GM19193 (cell line): ENCODE measurements at regions not wholly inside any gene's neighbourhood (a gene's known extent, or its start where the extent isn't known, plus 50 kb on each side); places are given as distances from the start of the nearest gene placed in this dataset.

Experiments used
- POLR2A ChIP-seq: IDR thresholded peaks from 4 replicates; pipeline ENCODE4 v1.6.1; 2011; ENCODE audit not compliant: insufficient read depth, insufficient read length; ENCODE audit errors: extremely low read depth

DNA sequence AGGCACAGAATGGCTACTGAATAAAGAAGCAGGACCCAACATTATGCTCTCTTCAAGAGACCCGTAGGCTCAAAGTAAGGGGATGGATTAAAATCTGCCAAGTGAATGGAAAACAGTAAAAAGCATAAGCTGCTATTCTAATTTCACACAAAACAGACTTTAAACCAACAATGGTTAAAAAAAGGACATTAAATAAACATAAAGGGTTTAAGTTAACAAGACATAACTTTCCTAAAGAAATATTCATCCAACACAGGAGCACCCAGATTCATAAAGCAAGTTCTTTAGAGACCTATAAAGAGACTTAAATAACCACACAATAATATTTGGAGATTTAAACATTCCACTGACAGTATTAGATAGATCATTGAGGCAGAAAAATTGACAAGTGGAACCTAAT lies 624.5 kb downstream of the RFPL4B start:
- no peak for TF ChIP-seq POLR2A

- no peak for TF ChIP-seq POLR2A
Observed at GRCh38 chr6:112979830-112980229, 632.7 kb downstream of the RFPL4B start.

- no peak for TF ChIP-seq POLR2A
Observed at GRCh38 chr6:112980676-112981075, 633.5 kb downstream of the RFPL4B start.

DNA sequence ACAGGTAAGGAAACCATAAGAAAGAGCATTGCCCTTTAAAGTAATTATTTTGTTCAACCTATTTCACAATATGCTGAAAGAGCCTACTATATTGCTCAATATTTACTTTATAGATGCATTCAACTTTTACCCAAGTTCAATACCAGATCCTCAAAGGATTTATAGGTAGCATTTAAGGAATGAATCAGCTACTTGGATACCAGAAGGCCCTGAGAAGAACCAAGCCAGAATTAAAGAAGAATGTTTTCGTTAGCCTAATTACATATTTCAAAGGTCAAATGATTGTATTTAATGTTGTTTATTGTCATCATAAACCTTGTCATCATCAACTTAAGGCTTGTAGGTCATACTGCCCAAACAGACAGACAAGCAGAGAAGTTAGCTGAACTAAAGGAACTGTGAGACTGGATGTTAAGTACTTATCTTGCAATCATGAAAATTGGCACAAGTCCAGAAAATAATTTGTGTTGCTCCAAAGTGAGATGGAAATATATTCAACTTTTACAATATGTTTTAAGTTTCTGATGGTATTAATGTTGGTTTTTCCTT lies 636.7 kb downstream of the RFPL4B start:
- no peak for TF ChIP-seq POLR2A

DNA sequence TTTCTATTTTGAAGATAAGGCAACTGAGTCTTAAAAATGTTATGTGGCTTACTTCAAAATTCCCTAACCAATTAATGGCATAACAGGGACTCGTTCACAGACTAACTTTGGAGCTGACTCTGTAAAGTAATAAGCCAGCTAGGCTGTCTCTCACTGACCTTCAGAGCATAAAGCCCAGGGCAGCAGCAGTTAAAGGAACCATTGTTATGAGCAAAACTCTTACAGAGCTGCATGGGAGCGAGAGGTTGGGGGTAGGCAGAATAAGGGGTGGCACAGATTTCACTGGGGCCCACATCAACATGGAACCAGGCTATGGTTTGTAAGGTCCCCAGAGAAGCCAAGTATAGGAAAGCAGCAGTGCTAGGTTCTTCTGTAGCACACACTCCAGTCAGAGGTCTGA lies 637.8 kb downstream of the RFPL4B start:
- no peak for TF ChIP-seq POLR2A

GRCh38 chr6:112986321-112986720 lies 639.2 kb downstream of the RFPL4B start:
- no peak for TF ChIP-seq POLR2A

DNA sequence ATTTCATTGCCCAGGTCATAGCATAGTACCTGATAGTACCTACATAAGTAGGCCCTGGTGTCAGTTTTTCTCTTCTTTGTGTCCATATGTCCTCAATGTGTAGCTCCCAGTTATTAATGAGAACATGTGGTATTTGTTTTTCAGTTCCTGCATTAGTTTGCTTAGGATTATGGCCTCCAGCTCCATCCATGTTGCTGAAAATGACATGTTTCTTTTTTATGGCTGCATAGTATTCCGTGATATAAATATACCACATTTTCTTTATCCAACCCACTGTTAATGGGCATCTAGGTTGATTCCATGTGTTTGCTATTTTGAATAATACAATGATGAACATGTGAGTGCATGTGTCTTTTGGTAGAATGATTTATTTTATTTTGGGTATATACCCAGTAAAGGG lies 641.6 kb downstream of the RFPL4B start:
- no peak for TF ChIP-seq POLR2A

GRCh38 chr6:112990971-112991370 lies 643.8 kb downstream of the RFPL4B start:
- TF ChIP-seq POLR2A = no peak

DNA sequence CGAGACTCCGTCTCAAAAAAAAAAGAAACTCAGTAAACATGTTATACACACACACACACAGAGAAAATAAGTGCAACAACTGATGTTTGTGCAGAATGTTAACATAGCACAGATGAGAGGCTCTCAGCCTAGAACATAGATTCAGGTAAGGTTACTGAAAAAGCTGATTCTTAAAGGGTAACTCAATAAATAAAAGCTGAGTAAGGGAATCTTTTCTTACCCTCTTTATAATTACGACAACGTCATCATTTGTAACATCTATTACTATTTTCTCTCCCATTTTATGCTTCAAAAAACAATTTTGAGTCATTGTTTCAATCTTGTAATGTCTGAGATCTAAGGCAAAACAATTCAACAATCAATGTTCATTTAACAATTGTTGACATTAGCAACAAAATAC lies 644.8 kb downstream of the RFPL4B start:
- TF ChIP-seq POLR2A = no peak

GRCh38 chr6:112997421-112998085 lies 650.4 kb downstream of the RFPL4B start:
- TF ChIP-seq POLR2A = no peak

DNA sequence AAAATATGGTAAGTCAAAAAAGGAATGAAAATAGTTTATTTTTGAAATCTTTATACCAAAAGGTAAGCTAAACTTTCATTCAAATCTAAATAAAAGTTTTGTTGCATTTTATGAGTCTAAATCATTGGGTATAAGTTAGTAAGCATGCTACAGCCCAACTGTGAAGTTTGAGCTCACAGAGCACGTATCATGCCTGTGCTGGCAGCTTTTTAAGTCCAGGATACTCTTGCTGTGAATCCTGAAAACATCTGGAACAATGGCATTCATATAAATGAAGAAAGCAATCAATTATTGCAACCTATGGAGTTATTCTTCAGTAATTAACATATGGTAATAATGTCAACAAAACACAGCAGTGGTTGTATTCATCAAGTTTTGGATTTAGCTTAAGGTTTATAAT lies 656.9 kb downstream of the RFPL4B start:
- TF ChIP-seq POLR2A = no peak

DNA sequence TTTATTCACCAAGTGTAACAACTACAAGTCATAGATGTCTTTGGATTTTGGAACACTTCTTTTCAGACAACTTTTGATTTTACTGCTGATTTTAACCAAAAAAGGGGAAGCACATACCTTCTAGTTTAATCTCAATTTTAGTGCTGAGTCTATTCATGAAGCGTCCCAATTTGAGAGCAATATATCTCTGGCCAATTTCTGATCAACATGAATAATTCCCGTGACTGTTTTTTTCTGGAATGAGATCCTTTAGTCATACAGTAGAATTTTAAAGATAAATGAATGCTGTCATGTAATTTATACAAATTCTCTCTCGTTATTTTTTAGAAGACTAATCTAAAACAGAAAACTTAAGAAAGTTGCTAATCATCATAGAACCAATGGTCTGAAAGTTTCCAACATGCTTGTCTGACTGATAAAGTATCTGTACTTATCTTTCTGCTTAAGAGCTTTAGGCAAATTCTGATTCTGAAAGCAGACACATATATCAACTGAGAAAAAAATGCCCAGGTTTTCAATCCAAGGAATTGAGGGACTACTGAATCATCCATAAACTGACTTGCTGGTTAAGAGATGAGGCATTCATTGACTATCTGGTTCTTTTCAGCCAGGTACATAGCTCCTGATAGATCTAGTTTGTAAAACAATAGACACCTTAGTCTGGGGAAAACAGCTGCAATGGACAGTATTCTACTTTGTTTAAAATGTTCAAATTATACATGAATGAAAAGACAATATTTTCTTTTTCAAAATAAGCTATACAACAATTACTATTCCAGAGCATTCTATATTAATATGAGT lies 657.5 kb downstream of the RFPL4B start:
- no peak for TF ChIP-seq POLR2A

- TF ChIP-seq POLR2A = no peak
Observed at GRCh38 chr6:113006494-113006893, 659.4 kb downstream of the RFPL4B start.

GRCh38 chr6:113009682-113010081 lies 662.6 kb downstream of the RFPL4B start:
- TF ChIP-seq POLR2A = no peak

DNA sequence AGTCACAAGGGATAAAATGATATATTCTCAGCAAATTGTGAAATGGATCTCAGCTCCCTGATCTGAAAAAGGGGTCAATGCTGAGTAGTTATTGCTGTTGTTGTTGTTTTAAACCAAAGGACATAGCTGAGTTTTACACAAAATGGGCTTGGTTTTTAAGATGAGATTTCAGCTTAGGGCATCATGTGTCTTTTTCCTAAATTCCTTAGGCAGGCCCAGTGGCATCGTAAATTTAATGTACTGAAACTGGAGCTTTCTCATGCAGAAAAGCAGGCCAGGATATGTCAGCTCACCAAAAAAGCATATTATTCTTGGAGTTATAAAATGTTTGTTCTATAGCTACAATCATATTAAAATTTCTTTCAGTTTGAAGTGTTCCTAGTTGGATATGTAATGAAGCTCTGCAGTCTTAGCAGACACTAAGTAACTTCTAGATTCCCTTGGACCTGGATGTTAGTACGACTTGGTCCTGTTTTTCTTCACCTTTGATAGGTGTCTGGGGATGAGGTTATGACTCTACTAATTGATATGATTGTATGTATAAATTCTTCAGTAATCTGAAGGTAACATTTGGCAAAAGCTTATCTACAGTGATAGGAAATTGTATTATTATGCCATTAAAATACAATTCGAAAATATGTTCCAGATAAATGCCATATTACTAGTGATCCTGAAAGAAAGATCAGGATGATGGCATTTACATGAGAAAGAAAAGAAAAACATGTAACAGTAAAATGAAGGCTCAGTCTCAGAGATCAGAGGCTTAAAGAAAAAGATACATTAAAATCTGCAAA lies 663.3 kb downstream of the RFPL4B start:
- TF ChIP-seq POLR2A = no peak

DNA sequence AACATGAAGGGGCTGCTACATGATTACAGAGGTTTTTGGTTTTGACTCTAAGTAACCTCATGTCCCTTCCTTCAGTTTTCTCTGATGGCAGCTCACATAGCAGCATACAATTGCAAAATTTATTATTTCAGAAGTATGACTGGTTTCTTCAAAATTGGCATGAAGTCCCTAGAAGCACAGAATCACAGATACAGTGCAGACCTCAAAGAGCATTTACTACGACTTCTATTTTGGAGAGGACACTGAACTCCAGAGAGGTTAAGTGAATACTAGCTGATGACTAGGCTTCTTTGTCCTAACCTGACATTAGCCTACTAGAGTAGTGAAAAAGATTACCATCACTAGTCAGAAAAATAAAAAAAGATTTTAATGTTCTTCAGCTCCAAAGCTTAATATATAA lies 664.3 kb downstream of the RFPL4B start:
- no peak for TF ChIP-seq POLR2A

GRCh38 chr6:113011801-113012200 lies 664.7 kb downstream of the RFPL4B start:
- no peak for TF ChIP-seq POLR2A
